PC-9 (cell line): ENCODE measurements at regions not wholly inside any gene's neighbourhood (a gene's known extent, or its start where the extent isn't known, plus 50 kb on each side); places are given as distances from the start of the nearest gene placed in this dataset.

Experiments
- CTCF ChIP-seq: fragments of 200-600 bp; sonication (generic); conservative IDR thresholded peaks from 2 replicates; pipeline ENCODE4 v1.6.1; 2017; ENCODE audit warnings: mixed run types, antibody characterized with exemption, mild to moderate bottlenecking, moderate library complexity
- EZH2 ChIP-seq: fragments of 200-600 bp; sonication (generic); IDR thresholded peaks from 2 replicates; pipeline ENCODE4 v1.8.0; 2017; ENCODE audit warnings: antibody characterized with exemption, low read depth

GRCh38 chr11:122168218-122168617 is 52.2 kb upstream of the BLID start:
- TF ChIP-seq CTCF (no peak), EZH2 (no peak)
